HG02973 (cell line): ENCODE measurements at regions not wholly inside any gene's neighbourhood (a gene's known extent, or its start where the extent isn't known, plus 50 kb on each side); places are given as distances from the start of the nearest gene placed in this dataset.
"Not testable (repeated sequence)": the region's sequence is repeated elsewhere in the genome, so short reads cannot be mapped to it uniquely, and the experiment has no call there.

Experiments used
- ATAC-seq: cut with Tn5 transposase; IDR thresholded peaks from one replicate; pipeline ENCODE4 v1.9.1; 2021; ENCODE audit warnings: moderate library complexity; ENCODE audit not compliant: unreplicated experiment

GRCh38 chr2:192682511-192682910 lies 487.8 kb upstream of the TMEFF2 start:
- ATAC-seq = not testable (repeated sequence)

GRCh38 chr2:192675681-192676080 lies 480.9 kb upstream of the TMEFF2 start:
- no peak for ATAC-seq

- ATAC-seq = no peak
Observed at GRCh38 chr2:192669505-192670091, 474.9 kb upstream of the TMEFF2 start.

GRCh38 chr2:192660555-192660954 lies 465.8 kb upstream of the TMEFF2 start:
- ATAC-seq = not testable (repeated sequence)

- no peak for ATAC-seq
Observed at GRCh38 chr2:192657362-192657761, 462.6 kb upstream of the TMEFF2 start.

- ATAC-seq = no peak
Observed at GRCh38 chr2:192655916-192656315, 461.2 kb upstream of the TMEFF2 start.

GRCh38 chr2:192645811-192646598 lies 451.3 kb upstream of the TMEFF2 start:
- no peak for ATAC-seq

GRCh38 chr2:192634557-192634956 lies 439.8 kb upstream of the TMEFF2 start:
- no peak for ATAC-seq

GRCh38 chr2:192628017-192628416 lies 433.3 kb upstream of the TMEFF2 start:
- ATAC-seq = no peak

- ATAC-seq = no peak
Observed at GRCh38 chr2:192615105-192615504, 420.4 kb upstream of the TMEFF2 start.

GRCh38 chr2:192604295-192604694 lies 409.6 kb upstream of the TMEFF2 start:
- ATAC-seq = no peak

- ATAC-seq = not testable (repeated sequence)
Observed at GRCh38 chr2:192598649-192599048, 403.9 kb upstream of the TMEFF2 start.

GRCh38 chr2:192593561-192593960 lies 398.8 kb upstream of the TMEFF2 start:
- no peak for ATAC-seq

GRCh38 chr2:192591617-192592016 lies 396.9 kb upstream of the TMEFF2 start:
- ATAC-seq = no peak

GRCh38 chr2:192585418-192585817 lies 390.7 kb upstream of the TMEFF2 start:
- ATAC-seq = no peak

- ATAC-seq = no peak
Observed at GRCh38 chr2:192584976-192585375, 390.2 kb upstream of the TMEFF2 start.

GRCh38 chr2:192579965-192580700 lies 385.4 kb upstream of the TMEFF2 start:
- ATAC-seq = no peak

- ATAC-seq = no peak
Observed at GRCh38 chr2:192578780-192579179, 384.0 kb upstream of the TMEFF2 start.

GRCh38 chr2:192577706-192578105 lies 383.0 kb upstream of the TMEFF2 start:
- ATAC-seq = no peak

- ATAC-seq = no peak
Observed at GRCh38 chr2:192574552-192574951, 379.8 kb upstream of the TMEFF2 start.

GRCh38 chr2:192571636-192572035 lies 376.9 kb upstream of the TMEFF2 start:
- no peak for ATAC-seq

GRCh38 chr2:192570788-192571187 lies 376.1 kb upstream of the TMEFF2 start:
- ATAC-seq = no peak
